AG09309 (cell line): ENCODE measurements at regions not wholly inside any gene's neighbourhood (a gene's known extent, or its start where the extent isn't known, plus 50 kb on each side); places are given as distances from the start of the nearest gene placed in this dataset.
"Not testable (repeated sequence)": the region's sequence is repeated elsewhere in the genome, so short reads cannot be mapped to it uniquely, and the experiment has no call there.

ENCODE experiments used
- DNase-seq: peaks from one replicate; pipeline ENCODE4 v3.0.0-alpha.2; 2010; ENCODE audit warnings: low read depth
- H3K4me3 ChIP-seq: 2 replicates; pipeline ENCODE4 v1.5.1; 2011; ENCODE audit warnings: mild to moderate bottlenecking, low read depth, low read length, moderate library complexity; ENCODE audit not compliant: control insufficient read depth
- CTCF ChIP-seq: IDR thresholded peaks from 2 replicates; pipeline ENCODE4 v1.5.1; 2011; ENCODE audit warnings: mild to moderate bottlenecking, low read depth, low read length, inconsistent platforms; ENCODE audit not compliant: insufficient read depth, control insufficient read depth; ENCODE audit errors: missing control alignments

- DNase-seq, result no peak
- TF ChIP-seq CTCF, result no peak
- H3K4me3 ChIP-seq, result no peak overlapping the region
These were observed 166.3 kb downstream of the SKIDA1 start for GRCh38 chr10:21359202-21359601.

- no peak for DNase-seq
These were observed 169.9 kb downstream of the SKIDA1 start for GRCh38 chr10:21355591-21356011.

GRCh38 chr10:21352886-21353285, 172.6 kb downstream of the SKIDA1 start:
- no peak overlapping the region for H3K4me3 ChIP-seq
- TF ChIP-seq CTCF, result no peak
- no peak for DNase-seq

More at GRCh38 chr10:21355591-21356011, 169.9 kb downstream of the SKIDA1 start:
- TF ChIP-seq CTCF, result no peak
- H3K4me3 ChIP-seq, result no peak overlapping the region

- H3K4me3 ChIP-seq, DNase-seq: not testable (repeated sequence)
These were observed 173.9 kb downstream of the SKIDA1 start for GRCh38 chr10:21351594-21351993.

- DNase-seq, result no peak
These were observed 175.6 kb downstream of the SKIDA1 start for GRCh38 chr10:21349912-21350286.

GRCh38 chr10:21347785-21348170, 177.7 kb downstream of the SKIDA1 start:
- H3K4me3 ChIP-seq, result no peak overlapping the region
- DNase-seq, result no peak
- TF ChIP-seq CTCF, result no peak

More at GRCh38 chr10:21349912-21350286, 175.6 kb downstream of the SKIDA1 start:
- no peak for TF ChIP-seq CTCF
- no peak overlapping the region for H3K4me3 ChIP-seq

GRCh38 chr10:21347043-21347784, 178.3 kb downstream of the SKIDA1 start:
- DNase-seq, result no peak
- no peak overlapping the region for H3K4me3 ChIP-seq
- no peak for TF ChIP-seq CTCF
